HG02981 (cell line): ENCODE measurements at regions not wholly inside any gene's neighbourhood (a gene's known extent, or its start where the extent isn't known, plus 50 kb on each side); places are given as distances from the start of the nearest gene placed in this dataset.
"Not testable (repeated sequence)": the region's sequence is repeated elsewhere in the genome, so short reads cannot be mapped to it uniquely, and the experiment has no call there.

ENCODE experiments used
- ATAC-seq: cut with Tn5 transposase; IDR thresholded peaks from one replicate; pipeline ENCODE4 v1.9.1; 2021; ENCODE audit warnings: mild to moderate bottlenecking, moderate library complexity; ENCODE audit not compliant: unreplicated experiment

DNA sequence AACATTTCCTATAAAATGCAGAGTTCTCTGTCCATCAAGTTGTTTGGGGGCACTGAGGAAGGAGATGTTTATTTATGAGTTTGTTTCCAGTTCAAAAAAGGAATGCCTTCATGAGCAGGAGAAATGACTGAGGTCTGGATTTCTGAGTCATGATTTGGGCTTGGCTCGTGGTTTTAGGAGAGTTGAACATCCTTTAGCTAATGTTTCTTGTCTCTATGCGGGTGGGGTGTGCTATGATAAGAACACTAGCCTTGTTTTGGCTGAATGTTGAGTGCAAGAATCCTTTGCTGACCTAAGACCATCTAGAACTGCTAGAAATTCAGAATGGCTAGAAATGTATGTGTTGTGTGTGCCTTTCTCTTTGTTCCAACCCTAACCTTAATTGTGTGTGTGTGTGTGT, 59.1 kb upstream of the NBPF11 start:
- not testable (repeated sequence) for ATAC-seq

DNA sequence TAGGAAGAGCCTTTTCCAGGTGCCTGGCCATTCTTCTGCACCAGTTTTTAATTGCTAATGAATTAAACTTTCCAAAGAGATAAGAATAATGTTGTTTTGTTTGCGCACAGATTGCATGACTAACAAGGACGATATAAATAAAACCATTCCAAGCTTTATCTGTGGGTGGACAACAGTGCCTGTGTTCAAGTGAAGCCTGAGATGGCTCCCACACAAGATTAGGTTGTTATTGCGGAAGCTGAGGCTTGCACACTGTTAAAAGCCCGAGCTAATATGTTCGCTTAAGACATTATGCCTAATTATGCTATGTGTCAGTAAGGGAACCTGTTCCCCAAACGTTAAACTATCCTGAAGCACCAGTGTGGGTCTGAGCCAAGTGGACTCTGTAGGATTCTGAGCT, 58.5 kb upstream of the NBPF11 start:
- ATAC-seq, result not testable (repeated sequence)

DNA sequence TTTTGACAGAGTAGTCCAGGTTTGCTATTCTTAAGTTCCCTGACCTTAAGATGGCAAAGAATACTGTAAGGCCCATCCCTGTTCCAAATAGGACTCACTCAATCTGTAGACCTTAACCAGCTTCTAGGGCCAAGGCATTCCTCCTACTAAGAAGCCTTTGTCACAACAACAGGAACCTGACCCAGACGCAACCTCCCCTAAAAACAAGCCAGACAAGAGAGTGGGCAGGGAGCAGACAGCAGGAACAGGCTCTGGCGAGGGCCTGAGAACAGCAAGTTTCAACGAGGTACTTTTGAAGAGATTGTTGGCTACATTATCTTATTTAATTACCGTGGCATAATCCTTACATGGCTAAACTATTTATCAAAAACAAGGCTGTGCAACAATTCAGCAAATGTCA, 58.1 kb upstream of the NBPF11 start:
- ATAC-seq, result not testable (repeated sequence)

DNA sequence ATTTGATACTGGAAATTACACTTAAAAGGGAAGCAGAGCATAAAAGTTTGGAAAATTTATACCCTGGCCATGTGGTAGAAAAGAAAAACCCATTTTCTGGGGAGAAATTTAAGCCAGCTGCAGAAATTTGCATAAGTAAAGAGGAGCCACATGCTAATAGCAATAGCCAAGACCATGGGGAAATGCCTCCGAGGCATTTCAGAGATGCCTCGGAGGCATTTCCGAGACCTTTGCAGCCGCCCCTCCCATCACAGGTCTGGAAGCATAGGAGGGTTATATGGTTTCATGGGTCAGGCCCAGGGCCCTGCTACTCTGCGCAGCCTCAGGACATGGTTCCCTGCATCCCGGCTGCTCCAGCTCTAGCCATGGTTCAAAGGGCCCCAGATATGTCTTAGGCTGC, 49.9 kb upstream of the NBPF11 start:
- not testable (repeated sequence) for ATAC-seq
